D721Med (cell line): ENCODE measurements at regions not wholly inside any gene's neighbourhood (a gene's known extent, or its start where the extent isn't known, plus 50 kb on each side); places are given as distances from the start of the nearest gene placed in this dataset.
"Not testable (repeated sequence)": the region's sequence is repeated elsewhere in the genome, so short reads cannot be mapped to it uniquely, and the experiment has no call there.

ENCODE experiments used
- DNase-seq: peaks from one replicate; pipeline ENCODE4 v3.0.0; 2011; ENCODE audit warnings: low spot score; ENCODE audit not compliant: insufficient read length
- FAIRE-seq: peaks from 2 replicates; lab custom pipeline; 2011; peaks lifted over from hg19 to GRCh38; lab: Jason Lieb, UNC
- CTCF ChIP-seq: IDR thresholded peaks from 2 replicates; pipeline ENCODE4 v1.5.1; 2012; ENCODE audit warnings: mild to moderate bottlenecking, control low read depth; ENCODE audit not compliant: insufficient read depth; ENCODE audit errors: missing control alignments

DNA sequence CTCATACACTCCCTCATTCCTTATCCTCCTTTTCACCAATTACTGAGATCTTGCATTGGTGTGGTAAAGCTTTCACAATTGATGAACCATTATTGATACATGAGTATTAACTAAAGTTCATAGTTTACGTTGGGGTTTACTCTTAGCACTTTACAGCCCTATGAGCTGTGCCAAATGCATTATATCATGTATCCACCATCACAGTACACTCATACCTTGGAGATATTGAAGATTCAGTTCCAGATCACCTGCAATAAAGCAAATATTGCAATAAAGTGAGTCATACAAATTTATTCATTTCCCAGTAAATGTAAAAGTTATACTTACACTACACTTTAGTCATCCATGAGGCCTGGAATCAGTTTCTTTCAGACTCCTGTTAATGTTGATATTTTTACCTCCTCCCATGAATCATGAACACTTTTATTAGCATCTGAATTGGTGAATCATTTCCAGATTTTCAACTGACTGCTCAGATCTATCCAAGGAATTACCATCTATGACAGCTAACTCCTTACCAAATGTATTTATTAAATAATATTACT lies 546.6 kb upstream of the PTPRD start:
- FAIRE-seq (no peak), DNase-seq (no peak)
- TF ChIP-seq CTCF: no peak

DNA sequence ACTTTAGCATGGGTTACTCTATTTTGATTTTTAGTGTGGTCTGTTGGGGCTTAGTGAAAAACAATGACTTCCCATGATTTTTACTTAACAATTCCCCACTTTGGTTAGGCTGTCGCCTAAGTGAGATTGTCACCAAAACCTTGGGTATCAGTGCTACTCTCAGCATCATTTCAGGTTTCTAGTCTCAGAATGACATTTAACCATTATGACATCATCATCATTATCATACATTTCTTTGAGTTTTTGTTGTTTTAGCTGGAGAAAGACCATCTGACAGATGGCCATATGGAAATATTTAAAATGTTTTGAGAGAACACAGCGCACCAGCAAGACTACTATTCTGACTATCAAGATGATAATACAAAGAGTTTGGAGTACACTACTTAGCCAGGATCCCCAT lies 551.0 kb upstream of the PTPRD start:
- FAIRE-seq (no peak), DNase-seq (no peak)
- no peak for TF ChIP-seq CTCF

DNA sequence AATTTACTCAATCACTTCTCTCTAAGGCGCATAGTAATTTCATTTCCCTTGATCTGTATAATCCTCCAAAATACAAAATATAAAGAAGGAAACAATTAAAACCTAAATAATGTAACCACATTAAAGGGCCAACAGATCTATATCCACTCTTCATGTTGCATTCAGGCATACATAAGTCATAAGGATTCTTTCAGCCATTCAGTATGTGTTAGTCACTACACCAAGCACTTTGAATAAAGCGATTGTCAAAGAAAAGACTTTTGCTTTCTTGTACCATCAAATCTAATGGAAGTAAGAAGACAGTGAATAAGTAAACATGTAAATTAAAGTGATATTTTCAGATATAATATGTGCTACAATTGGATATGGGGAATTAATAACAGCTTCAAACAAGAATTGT lies 569.2 kb upstream of the PTPRD start:
- DNase-seq (no peak), FAIRE-seq (no peak)

DNA sequence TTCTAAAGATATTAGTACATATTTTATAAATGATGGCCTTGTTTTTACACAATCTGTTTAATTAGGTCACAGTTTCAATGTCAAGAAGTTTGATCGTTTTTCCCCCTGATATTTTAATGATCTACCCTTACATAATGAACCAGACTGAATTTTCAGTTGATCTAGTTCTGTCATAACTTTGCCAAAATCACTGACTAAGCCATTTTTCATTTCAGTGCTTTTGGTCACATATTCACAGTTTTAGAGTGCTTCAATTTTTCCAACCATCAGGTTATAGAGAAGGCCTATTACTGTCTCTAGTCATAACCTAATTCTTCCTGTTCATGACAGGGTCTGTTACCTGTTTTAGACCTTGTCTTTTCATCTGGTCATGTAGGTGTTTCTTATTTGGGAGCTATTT lies 577.9 kb upstream of the PTPRD start:
- DNase-seq (no peak), FAIRE-seq (no peak)
- TF ChIP-seq CTCF: no peak

More for the DNA sequence above, 569.2 kb upstream of the PTPRD start:
- TF ChIP-seq CTCF: no peak

DNA sequence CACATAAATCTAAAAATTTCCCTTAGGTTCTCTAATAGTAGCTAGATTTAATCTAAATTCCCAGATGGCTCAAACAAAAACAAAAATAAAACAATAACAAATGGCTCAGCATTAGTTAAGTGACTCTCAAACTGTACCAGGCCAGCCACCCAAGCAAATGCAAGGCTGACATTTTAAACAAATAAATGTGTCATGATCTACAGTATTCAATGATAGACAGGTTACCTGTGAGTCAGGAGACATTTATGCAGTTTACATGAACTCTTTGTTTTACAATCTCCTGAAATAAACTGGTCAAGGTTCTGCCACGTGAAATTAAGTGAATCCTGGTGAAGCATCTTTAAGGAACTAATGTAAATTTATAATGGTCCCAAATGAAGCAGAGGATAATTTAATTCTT lies 580.2 kb upstream of the PTPRD start:
- DNase-seq (no peak), FAIRE-seq (no peak)
- TF ChIP-seq CTCF: no peak

DNA sequence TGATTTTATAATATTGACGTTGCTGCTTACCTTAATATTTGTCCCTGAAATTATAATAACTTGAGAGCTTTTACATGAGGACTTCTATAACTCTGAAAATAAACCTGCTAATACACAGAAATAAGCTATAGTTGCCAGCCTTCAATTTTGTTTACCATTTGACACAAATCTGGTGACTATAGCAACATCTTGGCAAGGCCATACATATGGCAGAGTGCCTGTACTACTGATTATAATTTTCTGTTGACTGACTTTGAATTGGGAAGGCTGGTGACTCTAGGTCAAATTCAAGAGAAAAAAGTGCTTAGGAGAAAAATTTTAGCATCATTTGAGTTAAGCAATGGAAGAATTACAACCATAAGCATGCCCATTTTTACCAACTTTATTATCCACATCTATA lies 581.4 kb upstream of the PTPRD start:
- DNase-seq (no peak), FAIRE-seq (no peak)
- TF ChIP-seq CTCF: no peak

- not testable (repeated sequence) for DNase-seq, FAIRE-seq
Measured at GRCh38 chr9:11196840-11197365, 584.1 kb upstream of the PTPRD start.

GRCh38 chr9:11199335-11199734 lies 586.5 kb upstream of the PTPRD start:
- no peak for TF ChIP-seq CTCF
- FAIRE-seq (no peak), DNase-seq (no peak)
